Activated CD4-positive, alpha-beta T cell treated with anti-CD3 and anti-CD28 coated beads, Interleukin-2, Interleukin-4, amounts not matched to agents 100 ng/mL and 50 ng/mL, durations not matched to agents 16 hours and 8 hours (primary cell): ENCODE measurements at regions not wholly inside any gene's neighbourhood (a gene's known extent, or its start where the extent isn't known, plus 50 kb on each side); places are given as distances from the start of the nearest gene placed in this dataset.

Source experiments
- DNase-seq: peaks from one replicate; pipeline ENCODE4 v3.0.0-alpha.2; 2020; ENCODE audit warnings: low spot score

DNA sequence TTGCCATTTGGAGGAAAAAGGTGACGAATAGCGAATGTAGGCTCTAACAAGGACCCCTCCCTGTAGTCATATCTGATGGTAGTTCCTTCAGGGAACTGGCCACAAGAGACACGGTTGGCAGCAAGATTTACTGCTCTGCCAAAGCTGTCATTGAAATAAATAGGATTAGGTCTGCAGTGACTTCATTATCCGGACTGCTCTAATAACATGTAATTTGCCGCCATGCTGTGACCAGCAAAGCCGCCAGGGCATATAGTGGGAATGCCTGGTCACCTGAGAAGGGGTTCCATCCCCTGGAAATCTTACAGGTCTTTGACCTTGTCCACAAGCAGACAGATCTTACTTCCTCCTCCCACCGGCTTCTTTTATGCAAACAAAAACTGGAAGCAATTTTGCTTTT lies 59.4 kb upstream of the LAPTM4A start:
- no peak for DNase-seq

DNA sequence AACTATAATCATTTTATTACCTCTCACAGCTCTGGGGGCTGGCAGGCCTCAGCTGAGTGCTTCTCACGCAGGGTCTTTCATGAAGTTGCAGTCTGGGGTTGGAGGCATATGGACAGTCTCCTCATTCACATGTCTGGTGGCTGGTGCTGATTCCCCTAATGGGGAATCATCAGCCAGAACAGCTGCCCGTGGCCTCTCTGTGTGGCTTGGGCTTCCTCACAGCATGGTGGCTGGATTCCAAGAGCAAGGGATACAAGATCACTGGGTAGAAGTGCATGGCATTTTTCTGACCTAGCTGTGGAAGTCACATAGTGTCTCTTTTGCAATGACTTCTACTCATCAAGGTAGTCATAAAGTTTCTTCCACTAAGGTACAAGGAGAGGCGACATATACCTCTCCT lies 59.0 kb upstream of the LAPTM4A start:
- DNase-seq: no peak

DNA sequence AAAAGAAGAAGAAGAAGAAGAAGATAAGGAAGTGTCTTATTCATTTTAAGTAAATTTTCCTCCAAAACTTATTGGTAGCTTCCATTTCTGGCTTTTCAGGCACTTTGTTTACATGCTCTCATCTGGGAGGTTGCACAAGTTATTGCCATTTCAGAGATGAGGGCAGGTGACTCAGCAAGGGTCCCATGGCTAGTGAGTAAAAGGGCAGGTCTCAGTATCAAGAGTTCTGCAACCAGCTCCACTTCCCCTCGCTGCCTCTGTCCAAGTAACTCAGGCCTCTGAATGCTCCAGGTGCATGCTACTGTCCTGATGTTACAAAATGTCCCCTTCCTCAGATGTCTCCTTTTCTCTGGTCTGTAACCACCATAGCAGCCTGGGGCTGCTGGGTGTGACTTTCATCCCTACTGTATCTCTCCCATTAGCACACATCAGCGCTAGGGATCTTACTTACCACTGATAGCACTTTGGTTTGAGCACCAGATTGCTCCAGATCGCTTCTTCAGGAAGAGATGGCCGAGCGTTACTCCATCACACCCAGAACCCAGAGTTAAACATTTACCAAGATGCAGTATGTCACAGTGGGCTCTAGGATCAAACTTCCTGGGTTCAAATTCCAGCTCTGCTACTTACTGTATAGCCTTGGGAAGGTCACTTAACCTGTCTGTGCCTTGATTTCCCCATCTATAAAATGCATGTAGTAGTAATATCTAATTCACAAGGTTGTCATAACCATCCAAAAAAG lies 57.4 kb upstream of the LAPTM4A start:
- DNase-seq: no peak

DNA sequence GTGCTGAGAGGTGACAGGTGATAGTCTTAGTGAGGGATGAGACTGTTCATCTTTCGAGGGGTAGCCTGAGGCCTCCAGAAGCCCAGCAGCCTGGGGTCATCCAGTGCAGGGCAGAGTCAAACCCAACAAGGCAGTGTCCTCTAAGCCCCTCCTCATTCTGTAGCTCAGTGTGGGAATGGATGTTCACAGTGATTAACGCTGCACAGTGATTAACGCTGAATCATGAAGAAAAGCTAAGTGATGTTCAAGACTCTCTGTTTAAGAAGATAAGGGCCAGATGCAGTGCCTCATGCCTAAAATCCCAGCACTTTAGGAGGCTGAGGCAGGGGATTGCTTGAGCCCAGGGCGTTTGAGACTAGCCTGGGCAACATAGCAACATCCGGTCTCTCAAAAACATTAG lies 56.3 kb upstream of the LAPTM4A start:
- DNase-seq: no peak

DNA sequence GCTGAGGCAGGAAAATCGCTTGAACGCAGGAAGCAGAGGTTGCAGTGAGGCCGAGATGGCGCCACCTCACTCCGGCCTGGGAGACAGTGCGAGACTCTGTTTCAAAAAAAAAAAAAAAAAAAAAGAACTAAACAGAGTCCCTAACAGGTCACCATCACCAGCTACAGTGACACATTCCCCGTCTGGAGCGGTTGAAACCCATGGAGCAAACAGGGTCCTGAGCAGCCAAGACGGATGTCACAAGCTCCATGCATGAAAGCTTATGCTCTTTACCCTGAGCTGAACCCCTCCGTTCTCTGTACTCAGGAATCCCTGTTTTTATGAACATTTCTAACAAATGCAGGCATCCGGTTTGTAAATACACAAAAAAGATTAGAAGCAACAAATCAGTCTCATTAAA lies 55.9 kb upstream of the LAPTM4A start:
- no peak for DNase-seq

DNA sequence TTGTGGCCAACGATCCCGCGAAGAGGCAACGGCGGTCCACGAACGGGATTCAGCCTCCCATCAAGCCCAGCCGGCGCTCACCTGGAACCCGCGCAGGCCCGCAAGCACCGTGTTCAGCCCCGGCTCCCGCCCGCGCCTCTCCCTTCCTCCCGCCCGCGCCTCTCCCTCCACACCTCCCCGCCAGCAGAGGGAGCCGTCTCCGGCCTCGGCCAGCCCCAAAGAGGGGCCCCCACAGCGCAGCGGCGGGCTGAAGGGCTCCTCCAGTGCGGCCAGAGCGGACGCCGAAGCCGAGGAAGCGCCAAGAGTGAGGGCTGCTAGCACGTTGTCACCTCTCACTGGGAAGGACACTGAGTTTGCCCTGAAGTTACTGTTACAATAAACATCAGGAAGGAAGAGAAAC lies 55.3 kb upstream of the LAPTM4A start:
- DNase-seq: no peak

DNA sequence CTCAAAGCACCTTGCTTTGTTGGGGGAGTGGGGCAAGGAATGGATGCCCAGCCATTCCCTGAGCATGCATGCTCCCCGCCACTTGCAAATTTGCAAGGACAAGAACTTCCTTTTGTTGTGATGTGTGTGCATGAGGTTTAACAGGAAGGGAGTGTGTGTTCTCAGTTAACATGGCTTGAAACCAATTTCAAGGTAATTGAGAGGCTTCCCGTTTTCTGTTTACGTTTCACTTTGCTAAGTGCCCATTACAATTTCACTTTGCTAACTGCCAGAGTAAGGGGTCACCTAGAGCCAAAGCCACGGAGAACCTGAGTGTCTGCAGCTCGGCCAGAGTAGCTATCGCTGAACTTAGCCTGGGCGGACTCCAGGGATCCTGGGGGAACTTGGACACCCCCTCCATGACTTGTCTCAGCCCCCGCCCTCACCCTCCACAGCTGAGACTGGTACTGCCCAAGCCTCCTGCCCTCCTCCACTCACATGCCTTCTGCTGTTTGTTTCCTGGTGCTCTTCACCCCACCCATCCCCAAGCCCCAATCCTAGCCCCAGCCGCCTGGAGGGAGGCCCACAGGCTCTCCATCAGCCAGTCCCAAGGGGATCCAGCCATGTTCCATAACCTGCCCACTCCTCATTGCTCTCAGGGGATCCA lies 53.6 kb upstream of the LAPTM4A start:
- no peak for DNase-seq

DNA sequence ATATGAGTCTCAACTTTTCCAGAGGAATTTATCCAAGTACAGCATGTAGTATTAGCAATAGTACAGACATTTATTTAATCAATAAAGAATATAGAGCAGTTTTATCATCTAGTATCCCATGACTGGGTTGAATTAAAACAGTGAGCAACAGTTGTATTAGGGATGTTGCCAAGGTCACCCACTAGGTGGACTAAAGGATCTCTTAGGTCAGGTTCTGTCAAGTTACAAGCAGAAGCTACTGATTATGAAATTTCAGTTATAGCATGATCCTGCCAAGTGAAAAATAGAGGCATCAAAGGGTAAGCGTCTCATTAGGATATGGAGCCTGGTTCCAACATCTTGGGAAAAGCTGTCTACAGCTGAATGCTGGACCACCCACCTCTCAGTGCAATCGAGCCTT lies 52.1 kb upstream of the LAPTM4A start:
- DNase-seq: no peak
